Stimulated activated CD4-positive, alpha-beta T cell treated with anti-CD3 and anti-CD28 coated beads, Interleukin-4, amount 100 ng/mL, for 48 hours (primary cell): ENCODE measurements at regions not wholly inside any gene's neighbourhood (a gene's known extent, or its start where the extent isn't known, plus 50 kb on each side); places are given as distances from the start of the nearest gene placed in this dataset.

Experiments
- DNase-seq, 2 donors: peaks; one replicate each; pipeline ENCODE4 v3.0.0-alpha.2; 2020; ENCODE audit warnings: low read depth in 2 of 2

- DNase-seq, result no peak
Measured at GRCh38 chr13:59483501-59484145, 680.1 kb downstream of the DIAPH3 start.

GRCh38 chr13:59487883-59488282, 675.8 kb downstream of the DIAPH3 start:
- DNase-seq, result no peak

- no peak for DNase-seq
Measured at GRCh38 chr13:59488436-59488835, 675.3 kb downstream of the DIAPH3 start.

- DNase-seq, result no peak
Measured at GRCh38 chr13:59490651-59491050, 673.1 kb downstream of the DIAPH3 start.

DNA sequence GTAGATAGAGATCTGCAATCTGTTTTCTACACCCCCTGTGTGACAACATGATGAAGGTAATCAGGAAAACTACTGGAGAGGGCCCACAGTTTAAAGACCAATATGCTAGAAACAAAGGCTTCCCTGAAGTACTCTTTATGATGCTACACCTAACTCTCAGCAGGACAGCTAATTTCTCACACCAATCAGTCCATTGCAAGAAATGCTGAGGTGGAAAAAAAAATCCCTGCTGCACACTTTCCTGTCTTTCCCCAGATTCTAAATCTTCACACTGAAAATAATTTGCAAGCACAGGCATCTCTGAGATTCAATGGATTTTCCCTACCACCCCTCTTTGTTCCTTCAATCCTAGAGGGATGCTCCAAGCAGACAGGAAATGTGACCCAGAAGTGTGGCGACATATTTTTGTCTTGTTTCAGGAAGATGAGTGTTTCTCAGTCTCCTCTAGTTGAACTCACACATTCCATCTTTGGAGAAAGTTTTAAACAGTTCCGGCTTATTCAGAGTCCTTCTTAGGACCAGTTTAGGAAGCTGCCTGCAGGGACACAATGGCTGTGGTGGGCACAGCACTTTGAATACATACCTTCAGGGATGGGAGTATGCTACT, 671.6 kb downstream of the DIAPH3 start:
- DNase-seq, result no peak

GRCh38 chr13:59493436-59493965, 670.2 kb downstream of the DIAPH3 start:
- no peak for DNase-seq

- no peak for DNase-seq
Measured at GRCh38 chr13:59494151-59494550, 669.6 kb downstream of the DIAPH3 start.

GRCh38 chr13:59494560-59494970, 669.2 kb downstream of the DIAPH3 start:
- no peak for DNase-seq

GRCh38 chr13:59495299-59495698, 668.4 kb downstream of the DIAPH3 start:
- DNase-seq, result no peak

DNA sequence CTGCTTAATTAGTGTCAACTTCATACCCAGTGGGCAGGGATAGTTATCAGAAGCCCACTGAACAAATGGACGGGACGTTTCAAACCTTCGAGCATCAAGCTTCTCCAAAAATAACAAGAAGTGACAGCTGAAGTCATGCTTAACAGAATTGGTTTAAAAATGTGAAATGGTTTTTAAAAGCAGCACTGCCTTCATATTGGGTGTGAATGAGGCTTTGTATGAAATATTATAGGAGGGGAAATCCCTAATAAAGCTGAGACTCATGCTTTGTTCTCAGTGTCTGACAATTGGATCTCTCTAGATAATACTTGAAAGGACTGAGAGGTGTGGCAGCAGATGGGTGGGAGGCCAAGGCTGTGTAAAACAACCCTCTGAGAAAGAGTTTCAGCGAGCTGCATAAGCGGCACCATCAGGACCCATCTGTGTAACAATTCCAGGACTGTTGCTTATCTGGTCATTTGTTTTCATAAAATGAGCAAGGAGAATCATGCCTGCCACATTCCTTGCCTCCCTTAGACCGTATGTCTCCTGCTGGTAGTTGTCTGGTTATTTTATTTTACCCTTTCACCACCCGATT, 667.7 kb downstream of the DIAPH3 start:
- no peak for DNase-seq

DNA sequence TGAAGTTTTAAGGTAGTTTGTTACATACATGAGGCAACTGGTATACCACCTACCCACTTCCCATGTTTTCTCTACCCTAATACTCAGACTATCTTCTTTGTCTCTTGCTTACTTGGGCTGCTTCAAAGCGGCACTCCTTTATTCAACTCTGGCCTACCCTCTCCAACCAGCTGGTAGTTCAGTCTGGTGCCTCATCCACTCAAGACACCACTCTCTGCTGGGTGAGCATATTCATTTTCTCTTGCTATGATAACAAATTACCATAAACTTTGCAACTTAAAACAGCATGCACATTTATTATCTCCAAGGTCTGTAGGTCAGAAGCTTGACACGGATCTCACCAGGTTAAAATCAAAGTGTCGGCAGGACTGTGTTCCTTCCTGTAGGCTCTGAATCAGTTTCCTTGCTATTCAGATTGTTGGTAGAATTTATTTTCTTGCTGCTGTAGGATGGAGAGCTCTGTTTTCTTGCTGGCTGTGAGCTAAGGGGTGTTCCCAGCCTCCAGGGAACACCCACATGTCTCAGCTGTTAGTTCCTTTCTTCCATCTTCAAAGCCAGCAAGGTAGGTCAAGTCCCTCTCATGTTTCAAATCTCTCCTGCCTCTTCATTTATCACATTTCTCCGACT, 666.0 kb downstream of the DIAPH3 start:
- no peak for DNase-seq

DNA sequence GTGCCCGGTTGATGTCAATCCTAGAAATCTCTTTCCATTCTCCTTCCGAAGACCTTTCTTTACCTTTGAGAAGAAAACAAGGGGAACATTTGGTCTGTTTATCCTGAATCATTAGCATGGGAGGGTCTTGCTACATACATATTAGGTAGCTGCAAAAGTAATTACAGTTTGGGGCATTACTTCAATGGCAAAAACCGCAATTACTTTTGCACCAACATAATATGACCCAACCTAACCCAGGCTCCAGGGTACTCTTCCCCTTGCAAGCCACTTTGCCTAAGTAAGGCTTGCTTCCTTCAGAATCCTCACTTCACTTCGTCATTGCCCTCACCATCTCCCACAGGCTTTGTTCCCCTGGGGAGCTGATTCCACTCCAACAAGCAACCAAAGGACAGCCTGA, 662.7 kb downstream of the DIAPH3 start:
- no peak for DNase-seq

DNA sequence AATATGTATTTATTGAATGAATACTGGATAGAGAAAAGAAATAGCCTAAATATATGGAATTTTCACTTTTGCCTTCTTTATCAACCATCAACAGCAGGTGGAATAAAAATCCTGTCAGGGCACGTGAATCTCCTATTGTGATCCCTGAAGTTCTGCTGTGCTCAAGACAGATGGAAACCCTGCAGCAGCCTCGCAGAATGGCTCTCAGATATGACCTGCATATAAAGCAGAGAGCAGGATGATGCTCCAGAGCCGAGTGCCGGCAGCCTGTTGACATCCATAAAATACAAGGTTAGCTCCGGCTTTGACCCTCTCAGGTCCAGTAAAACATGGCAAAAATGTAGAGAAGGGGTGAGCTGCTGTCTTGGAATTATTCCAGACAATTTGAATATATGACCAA, 659.3 kb downstream of the DIAPH3 start:
- no peak for DNase-seq

DNA sequence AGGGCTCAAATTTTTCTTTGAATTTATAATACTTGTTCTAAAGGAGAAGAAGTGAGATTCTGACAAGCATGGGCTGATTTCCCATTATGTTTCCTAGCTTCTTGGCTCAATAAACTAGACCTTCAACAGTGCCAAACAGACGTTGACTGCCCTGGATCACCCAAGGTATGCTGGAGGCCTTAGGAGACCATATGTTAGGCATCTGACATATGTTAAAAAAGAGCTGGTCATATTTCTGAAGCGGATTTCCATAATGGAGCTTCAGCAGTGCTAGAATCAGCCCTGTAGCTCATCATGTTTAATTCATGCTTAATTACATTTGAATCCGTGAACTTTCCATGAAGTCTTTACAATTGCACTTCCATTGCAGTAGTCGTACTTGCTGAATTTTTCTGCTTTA, 653.3 kb downstream of the DIAPH3 start:
- DNase-seq, result no peak

GRCh38 chr13:59513686-59514085, 650.0 kb downstream of the DIAPH3 start:
- no peak for DNase-seq

DNA sequence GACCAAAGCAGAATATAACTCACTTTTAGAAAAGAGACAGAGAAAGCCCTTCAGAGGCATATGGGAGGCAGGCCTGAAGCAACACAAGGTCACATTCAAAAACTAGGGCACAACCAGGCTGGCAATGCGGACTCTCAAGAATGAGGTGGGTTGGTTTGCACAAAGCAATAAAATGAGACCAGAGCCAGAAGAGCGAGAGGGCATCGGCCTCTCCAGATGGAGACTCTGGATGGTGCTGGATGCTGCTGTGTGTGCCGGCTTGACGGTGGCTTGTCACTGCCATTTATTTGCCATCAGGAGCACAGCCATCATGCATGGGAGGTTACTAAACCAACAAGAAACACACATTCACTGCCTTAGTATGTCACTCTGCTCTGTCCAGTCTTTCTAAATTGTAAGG, 649.4 kb downstream of the DIAPH3 start:
- DNase-seq, result no peak

GRCh38 chr13:59519819-59520218, 643.9 kb downstream of the DIAPH3 start:
- no peak for DNase-seq

- no peak for DNase-seq
Measured at GRCh38 chr13:59521549-59521948, 642.2 kb downstream of the DIAPH3 start.

DNA sequence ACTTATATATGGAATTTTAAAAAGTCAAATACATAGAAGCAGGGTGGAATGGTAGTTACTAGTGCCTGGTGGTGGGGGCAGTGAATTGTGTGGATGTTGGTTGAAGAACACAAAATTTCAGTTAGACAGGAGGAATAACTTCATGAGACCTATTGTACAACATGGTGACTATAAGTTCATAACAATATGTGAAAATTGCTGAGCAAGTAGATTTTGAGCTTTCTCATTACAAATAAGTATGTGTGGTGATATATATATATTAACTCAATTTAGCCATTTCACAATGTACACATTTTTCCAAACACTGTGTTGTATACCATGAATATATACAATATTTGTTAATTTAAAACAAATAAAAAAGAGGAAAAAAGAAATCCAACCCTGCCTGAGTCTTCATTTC, 641.1 kb downstream of the DIAPH3 start:
- no peak for DNase-seq

GRCh38 chr13:59527500-59527899, 636.2 kb downstream of the DIAPH3 start:
- DNase-seq, result no peak

DNA sequence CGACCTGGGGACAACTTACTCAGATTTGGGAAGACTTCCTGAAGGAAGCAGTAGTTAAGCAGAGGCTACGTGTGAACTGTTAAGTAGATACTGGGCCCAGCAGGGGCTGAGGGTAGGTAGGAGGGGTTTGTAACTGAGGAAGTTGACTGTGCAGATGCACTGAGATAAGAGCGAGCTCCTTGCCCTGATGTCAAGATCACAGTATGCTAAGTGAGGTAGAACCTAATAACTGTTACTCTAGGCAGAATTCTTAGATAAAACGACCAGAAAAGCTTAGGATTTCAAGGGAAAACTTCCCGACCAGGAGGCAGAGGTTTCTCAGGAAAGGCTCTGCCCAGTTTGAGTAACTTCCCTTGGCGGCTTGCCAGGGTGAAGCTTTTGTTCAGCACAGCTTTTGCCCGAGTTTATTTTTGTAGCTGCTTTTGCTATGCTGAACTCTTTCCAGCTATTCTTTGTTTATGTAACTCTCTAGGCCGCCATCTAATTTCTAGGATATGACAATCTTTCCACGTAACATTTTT, 632.1 kb downstream of the DIAPH3 start:
- DNase-seq, result no peak

- no peak for DNase-seq
Measured at GRCh38 chr13:59532405-59532804, 631.3 kb downstream of the DIAPH3 start.
